ENCODE measurements at regions not wholly inside any gene's neighbourhood (a gene's known extent, or its start where the extent isn't known, plus 50 kb on each side); places are given as distances from the start of the nearest gene placed in this dataset.

DNA sequence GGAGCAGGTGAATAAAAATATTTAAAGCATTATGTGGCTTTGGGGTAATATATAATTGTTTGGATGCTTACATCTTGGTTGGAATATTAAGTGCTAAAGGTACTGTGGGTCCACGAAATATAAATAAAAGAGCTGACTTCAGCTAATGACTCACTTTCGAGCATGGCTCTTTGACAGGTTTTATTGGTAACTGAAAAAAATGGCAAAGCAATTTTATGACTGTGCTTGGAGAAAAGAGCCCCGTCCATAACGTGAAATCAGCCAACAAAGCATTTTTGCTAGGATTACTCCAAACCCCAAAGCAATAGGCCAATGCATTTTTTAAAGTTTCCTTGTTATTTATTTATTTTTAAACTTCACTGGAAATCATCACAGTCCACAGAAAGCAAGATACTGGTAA is 397.2 kb upstream of the CDH19 start:
- Histone ChIP-seq H3K36me3 (replicated peaks in 1 of 2; ENCODE audit: insufficient read depth in 1 of 2, low read depth in 2 of 2) (no peaks in the 10 kb centered on the region), H3K27ac (no peak overlapping the region), H3K4me3 (no peak overlapping the region), H3K9me3 (no peaks in the 10 kb centered on the region), H3K4me1 (no peaks in the 10 kb centered on the region), H3K27me3 (no peaks in the 10 kb centered on the region)
- no peak for ATAC-seq
- TF ChIP-seq CTCF (IDR thresholded peaks at IDR 0.05), result no peak
- TF ChIP-seq POLR2A (IDR thresholded peaks at IDR 0.05), result no peak
- intact Hi-C loops (cut with DNase I), result no loop called here
- no peak for DNase-seq
- WGBS, 2 donors, result 50 to 57% methylated on average over 4 of the region's 4 CpGs

DNA sequence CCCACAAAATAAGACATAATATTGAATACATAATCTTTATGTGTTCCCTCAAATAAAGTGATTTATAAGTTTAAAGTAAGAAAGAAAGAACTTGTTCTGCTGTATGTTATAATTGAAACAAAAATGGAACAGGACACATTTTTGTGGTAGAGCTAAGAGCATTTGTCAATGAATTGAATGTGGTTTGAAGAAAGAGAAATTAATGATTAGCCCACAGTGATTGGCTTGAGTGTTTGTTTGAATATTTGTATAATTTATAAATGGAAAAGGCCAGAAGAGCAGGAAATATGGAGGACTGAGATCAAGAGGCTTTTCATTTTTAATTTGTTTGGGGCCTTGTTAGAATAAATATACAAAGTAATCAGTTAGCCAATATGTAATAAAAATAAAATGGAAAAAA is 395.1 kb upstream of the CDH19 start:
- DNase-seq (no peak), ATAC-seq (no peak)
- Histone ChIP-seq H3K36me3 (replicated peaks in 1 of 2; ENCODE audit: insufficient read depth in 1 of 2, low read depth in 2 of 2) (no peaks in the 10 kb centered on the region), H3K27ac (no peak overlapping the region), H3K4me1 (no peaks in the 10 kb centered on the region), H3K4me3 (no peak overlapping the region), H3K27me3 (no peaks in the 10 kb centered on the region), H3K9me3 (no peaks in the 10 kb centered on the region)
- TF ChIP-seq POLR2A (IDR thresholded peaks at IDR 0.05) (no peak), CTCF (IDR thresholded peaks at IDR 0.05) (no peak)
- intact Hi-C loops (cut with DNase I), result no loop called here

- no peaks in the 10 kb centered on the region for H3K27me3 ChIP-seq
- ATAC-seq (no peak), DNase-seq (no peak)
- WGBS, 2 donors, result 76% methylated on average over 2 of the region's 2 CpGs
- H3K9me3 ChIP-seq, result no peaks in the 10 kb centered on the region
- intact Hi-C loops (cut with DNase I), result no loop called here
- TF ChIP-seq POLR2A (IDR thresholded peaks at IDR 0.05), result no peak
- no peak for TF ChIP-seq CTCF (IDR thresholded peaks at IDR 0.05)
- H3K4me3 ChIP-seq, result no peak overlapping the region
- no peak overlapping the region for H3K27ac ChIP-seq
- H3K4me1 ChIP-seq, result no peaks in the 10 kb centered on the region
- H3K36me3 ChIP-seq (replicated peaks in 1 of 2; ENCODE audit: insufficient read depth in 1 of 2, low read depth in 2 of 2), result no peaks in the 10 kb centered on the region
These were observed 391.4 kb upstream of the CDH19 start for GRCh38 chr18:66995270-66995669.

- H3K27ac ChIP-seq, result no peak overlapping the region
- H3K27me3 ChIP-seq, result no peaks in the 10 kb centered on the region
- TF ChIP-seq POLR2A (IDR thresholded peaks at IDR 0.05), result no peak
- no peak for TF ChIP-seq CTCF (IDR thresholded peaks at IDR 0.05)
- intact Hi-C loops (cut with DNase I), result no loop called here
- 63 to 76% methylated on average over 2 of the region's 2 CpGs for WGBS, 2 donors
- H3K4me1 ChIP-seq, result no peaks in the 10 kb centered on the region
- no peak overlapping the region for H3K4me3 ChIP-seq
- H3K9me3 ChIP-seq, result no peaks in the 10 kb centered on the region
- no peak for ATAC-seq
- no peaks in the 10 kb centered on the region for H3K36me3 ChIP-seq (replicated peaks in 1 of 2; ENCODE audit: insufficient read depth in 1 of 2, low read depth in 2 of 2)
- DNase-seq, result no peak
These were observed 390.9 kb upstream of the CDH19 start for GRCh38 chr18:66994790-66995189.

DNA sequence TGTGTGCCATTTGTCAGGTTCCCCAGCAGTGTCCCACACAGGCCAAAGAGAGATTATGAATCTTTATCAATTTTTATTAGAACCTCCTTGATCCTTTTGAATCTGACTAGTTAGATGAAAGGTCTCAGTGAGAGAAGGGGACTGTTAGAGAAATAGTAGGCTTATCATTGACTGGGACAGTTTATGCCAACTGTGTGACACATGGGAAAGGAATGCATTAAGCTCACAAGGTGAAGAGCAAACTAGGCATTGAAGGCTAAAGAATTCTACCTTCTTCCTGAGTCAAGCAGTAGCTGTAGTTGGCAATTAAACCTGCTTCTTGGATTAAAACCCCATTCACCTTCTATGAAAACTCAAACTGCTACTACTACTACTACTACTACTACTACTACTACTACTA is 389.6 kb upstream of the CDH19 start:
- intact Hi-C loops (cut with DNase I), result no loop called here
- ATAC-seq (peak; percentile 80), DNase-seq (peak in 1 of 4 donors; percentile 10)
- no peaks in the 10 kb centered on the region for H3K4me1 ChIP-seq
- no peaks in the 10 kb centered on the region for H3K27me3 ChIP-seq
- no peak for TF ChIP-seq POLR2A (IDR thresholded peaks at IDR 0.05)
- no peak for TF ChIP-seq CTCF (IDR thresholded peaks at IDR 0.05)
- no peak overlapping the region for H3K4me3 ChIP-seq
- H3K36me3 ChIP-seq (replicated peaks in 1 of 2; ENCODE audit: insufficient read depth in 1 of 2, low read depth in 2 of 2), result no peaks in the 10 kb centered on the region
- no peaks in the 10 kb centered on the region for H3K9me3 ChIP-seq
- H3K27ac ChIP-seq, result no peak overlapping the region
